ENCODE measurements at regions not wholly inside any gene's neighbourhood (a gene's known extent, or its start where the extent isn't known, plus 50 kb on each side); places are given as distances from the start of the nearest gene placed in this dataset.
"Not testable (repeated sequence)": the region's sequence is repeated elsewhere in the genome, so short reads cannot be mapped to it uniquely, and the experiment has no call there.

DNA sequence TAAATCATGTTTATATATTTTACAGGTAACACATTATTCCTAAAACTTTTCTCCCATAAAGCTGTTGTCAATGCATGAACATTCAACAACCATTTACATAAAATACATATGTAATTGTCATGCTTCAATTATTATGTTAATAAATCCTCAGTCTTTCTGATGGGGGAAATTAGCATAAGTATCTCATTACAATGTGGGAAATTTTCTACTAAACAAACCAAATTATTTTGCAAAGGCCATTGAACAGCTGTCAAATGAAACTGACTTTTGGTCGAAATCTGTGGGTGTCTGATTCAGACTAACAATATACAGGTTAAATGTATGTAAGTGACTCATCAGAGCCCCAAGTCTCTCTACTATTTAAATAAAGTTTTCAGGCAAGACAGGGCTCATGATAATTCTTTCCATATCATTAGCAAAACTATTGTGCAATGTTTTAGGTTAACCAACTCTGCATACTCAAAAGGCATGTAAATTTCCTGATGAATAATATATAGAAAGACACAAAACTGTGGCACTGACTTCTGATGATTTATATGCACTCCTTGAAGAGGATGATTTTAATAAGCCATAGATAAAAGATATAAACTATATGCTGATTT is 795.3 kb upstream of the AADAT start:
- intact Hi-C loops (cut with micrococcal nuclease): no loop called here
- Histone ChIP-seq H3K79me2 (ENCODE audit: insufficient read depth, low read length) (no peaks in the 10 kb centered on the region), H3K36me3 (ENCODE audit: control insufficient read depth in 1 of 2, insufficient read depth in 2 of 2, low read length in 2 of 2) (no peaks in the 10 kb centered on the region), H3K4me2 (ENCODE audit: low read length) (no peak overlapping the region), H3K4me1 (ENCODE audit: control insufficient read depth in 1 of 2, insufficient read depth in 2 of 2, low read length in 2 of 2) (no peaks in the 10 kb centered on the region), H3K9me2 (ENCODE audit: insufficient read depth) (no peaks in the 10 kb centered on the region), H2AFZ (ENCODE audit: low read depth, low read length, poor library complexity, severe bottlenecking) (no peak overlapping the region), H3K9ac (ENCODE audit: low read length) (no peak overlapping the region), H3K27me3 (ENCODE audit: insufficient read depth, low read length) (no peaks in the 10 kb centered on the region), H3K9me3 (ENCODE audit: control insufficient read depth in 1 of 2, insufficient read depth in 1 of 2, low read depth in 1 of 2, low read length in 2 of 2) (no peaks in the 10 kb centered on the region), H3K27ac (ENCODE audit: low read depth, low read length) (no peak overlapping the region), H3K4me3 (replicated peaks in 1 of 2; ENCODE audit: low read depth in 1 of 2, low read length in 2 of 2) (no peak overlapping the region), H4K20me1 (ENCODE audit: insufficient read depth) (no peaks in the 10 kb centered on the region)
- TF ChIP-seq POLR2AphosphoS5 (IDR thresholded peaks at IDR 0.05; ENCODE audit: low read depth, low read length): no peak
- no peak for TF ChIP-seq ZFX (IDR thresholded peaks at IDR 0.05)
- TF ChIP-seq SIN3A (IDR thresholded peaks at IDR 0.05; ENCODE audit: low read depth): no peak
- TF ChIP-seq JUND (IDR thresholded peaks at IDR 0.05): no peak
- ChIA-PET POLR2A (no interaction called here), CTCF (interaction anchor here (1.5 kb wide), 1 partner anchor 32 kb away, joined by 5 read pairs; no protein-coding TSS in a partner anchor), RAD21 (ENCODE audit: low non-redundant PET in 1 of 2, low total read pairs in 2 of 2, uncharacterized antibody in 2 of 2, unreplicated experiment in 2 of 2) (no interaction called here)
- no TSS peak for BruUV-seq (replicated peaks)
- no peak for ATAC-seq
- DNase-seq (ENCODE audit: low read depth, low spot score): no peak

DNA sequence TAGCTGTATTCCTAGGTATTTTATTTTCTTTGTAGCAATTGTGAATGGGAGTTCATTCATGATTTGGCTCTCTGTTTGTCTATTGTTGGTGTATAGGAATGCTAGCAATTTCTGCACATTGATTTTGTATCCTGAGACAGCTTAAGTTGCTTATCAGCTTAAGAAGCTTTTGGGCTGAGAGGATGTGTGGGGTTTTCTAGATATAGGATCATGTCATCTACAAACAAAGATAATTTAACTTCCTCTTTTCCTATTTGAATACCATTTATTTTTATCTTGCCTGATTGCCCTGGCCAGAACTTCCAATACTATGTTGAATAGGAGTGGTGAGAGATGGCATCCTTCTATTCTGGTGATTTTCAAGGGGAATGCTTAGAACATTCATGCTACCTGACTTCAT is 791.9 kb upstream of the AADAT start:
- H3K9me3 ChIP-seq (ENCODE audit: control insufficient read depth in 1 of 2, insufficient read depth in 1 of 2, low read depth in 1 of 2, low read length in 2 of 2); H3K36me3 ChIP-seq (ENCODE audit: control insufficient read depth in 1 of 2, insufficient read depth in 2 of 2, low read length in 2 of 2); RAD21 ChIA-PET (ENCODE audit: low non-redundant PET in 1 of 2, low total read pairs in 2 of 2, uncharacterized antibody in 2 of 2, unreplicated experiment in 2 of 2); H3K4me2 ChIP-seq (ENCODE audit: low read length); DNase-seq (ENCODE audit: low read depth, low spot score); H3K79me2 ChIP-seq (ENCODE audit: insufficient read depth, low read length); H3K9me2 ChIP-seq (ENCODE audit: insufficient read depth); POLR2A ChIA-PET; H3K4me1 ChIP-seq (ENCODE audit: control insufficient read depth in 1 of 2, insufficient read depth in 2 of 2, low read length in 2 of 2); ATAC-seq; CTCF ChIA-PET; H3K27me3 ChIP-seq (ENCODE audit: insufficient read depth, low read length); BruUV-seq (replicated peaks); intact Hi-C loops (cut with micrococcal nuclease); H4K20me1 ChIP-seq (ENCODE audit: insufficient read depth); H3K27ac ChIP-seq (ENCODE audit: low read depth, low read length); H3K9ac ChIP-seq (ENCODE audit: low read length); H2AFZ ChIP-seq (ENCODE audit: low read depth, low read length, poor library complexity, severe bottlenecking); H3K4me3 ChIP-seq (replicated peaks in 1 of 2; ENCODE audit: low read depth in 1 of 2, low read length in 2 of 2): not testable (repeated sequence)
